ENCODE measurements at regions not wholly inside any gene's neighbourhood (a gene's known extent, or its start where the extent isn't known, plus 50 kb on each side); places are given as distances from the start of the nearest gene placed in this dataset.

DNA sequence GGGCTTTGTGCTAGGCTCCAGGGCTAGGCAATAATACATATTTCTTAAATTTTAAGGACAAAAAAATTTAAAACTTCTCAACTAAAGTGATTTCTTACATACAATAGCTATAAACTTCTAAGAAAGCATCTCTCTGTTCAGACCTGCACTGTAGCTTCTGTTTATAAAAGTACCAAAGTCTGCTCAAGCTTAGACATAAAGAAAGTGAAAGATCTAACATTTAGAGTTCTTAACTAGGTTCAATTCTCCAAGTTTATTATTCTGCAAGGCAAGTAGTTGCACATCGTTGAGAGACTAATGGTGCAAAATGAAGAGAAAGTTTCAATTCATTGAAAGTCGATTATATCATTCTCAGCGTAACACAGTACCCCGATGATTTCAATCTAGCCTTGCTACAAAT lies 857.4 kb upstream of the HTR2C start:
- no peak for DNase-seq

- no peak for DNase-seq
Observed at GRCh38 chrX:113726009-113726408, 857.9 kb upstream of the HTR2C start.

GRCh38 chrX:113699939-113700338 lies 859.3 kb upstream of the AMOT start:
- DNase-seq: no peak

DNA sequence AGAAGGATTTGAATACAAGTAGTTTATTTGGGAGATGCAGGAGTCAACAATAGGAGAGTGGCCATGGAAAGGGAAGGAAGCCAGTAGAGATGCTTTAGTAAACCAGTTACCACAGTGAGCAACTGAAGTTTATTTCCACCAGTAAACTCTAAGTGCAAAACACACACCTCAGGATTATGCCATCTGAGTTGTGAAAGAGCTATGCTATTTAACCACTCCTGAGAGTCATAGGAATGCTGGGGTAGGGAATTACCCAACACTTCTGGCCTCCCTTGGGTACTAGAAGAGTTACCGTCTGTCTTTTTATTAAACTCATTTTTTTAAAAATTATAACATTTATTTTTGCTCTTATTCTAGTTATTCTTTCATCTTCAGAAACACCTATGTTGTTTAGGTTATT lies 834.6 kb upstream of the AMOT start:
- no peak for DNase-seq

GRCh38 chrX:113651306-113651705 lies 810.7 kb upstream of the AMOT start:
- no peak for DNase-seq

- DNase-seq: no peak
Observed at GRCh38 chrX:113644426-113644825, 803.8 kb upstream of the AMOT start.

GRCh38 chrX:113634565-113634964 lies 793.9 kb upstream of the AMOT start:
- DNase-seq: no peak

DNA sequence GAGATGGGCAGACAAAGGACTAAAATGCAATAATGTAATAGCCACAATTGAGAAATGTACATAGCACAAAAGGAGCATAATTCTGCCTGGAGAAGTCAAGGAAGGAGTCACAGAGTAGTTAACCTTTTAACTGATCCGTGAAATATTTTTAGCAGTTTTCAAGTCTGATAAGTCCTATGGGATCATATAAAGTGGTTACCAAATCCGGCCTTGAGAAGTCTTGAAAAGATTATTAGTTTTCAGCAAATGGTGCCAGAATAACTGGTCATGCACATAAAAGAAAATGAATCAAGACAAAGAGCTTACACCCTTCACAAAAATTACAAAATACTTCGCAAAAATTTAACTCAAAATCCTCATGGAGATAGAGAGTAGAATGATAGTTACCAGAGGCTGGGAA lies 788.7 kb upstream of the AMOT start:
- no peak for DNase-seq

GRCh38 chrX:113594123-113594841 lies 753.7 kb upstream of the AMOT start:
- no peak for DNase-seq

DNA sequence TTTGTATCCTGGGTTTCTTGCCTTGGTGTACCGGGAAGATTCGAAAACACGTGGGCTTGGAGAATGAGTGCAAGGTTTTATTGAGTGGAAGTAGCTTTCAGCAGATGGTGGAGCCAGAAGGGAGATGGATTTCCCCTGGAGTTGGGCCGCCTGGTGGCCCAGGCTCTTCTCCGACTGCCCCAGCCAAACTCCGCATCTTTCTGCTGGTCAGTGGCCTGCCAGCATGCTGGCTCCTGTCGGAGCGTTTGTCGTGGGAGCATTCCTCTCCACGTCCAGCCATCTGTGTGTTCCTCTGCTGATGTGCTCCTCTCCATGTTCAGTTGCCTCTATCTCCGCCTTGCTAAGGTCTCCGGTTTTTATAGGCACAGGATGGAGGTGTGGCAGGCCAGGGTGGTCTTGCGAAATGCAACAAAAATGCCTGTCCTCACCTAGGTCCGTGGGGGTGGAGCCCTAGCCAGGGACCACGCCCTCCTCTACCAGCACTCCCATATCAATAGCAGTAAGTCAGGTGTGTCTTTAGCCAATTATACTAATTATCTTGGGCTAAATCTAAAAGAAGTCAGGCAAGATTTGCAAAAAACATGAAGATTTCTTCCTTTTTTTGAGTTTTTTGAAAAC lies 745.8 kb upstream of the AMOT start:
- DNase-seq: no peak

- no peak for DNase-seq
Observed at GRCh38 chrX:113580486-113580885, 739.9 kb upstream of the AMOT start.

GRCh38 chrX:113558576-113558975 lies 717.9 kb upstream of the AMOT start:
- no peak for DNase-seq

GRCh38 chrX:113551919-113552318 lies 711.3 kb upstream of the AMOT start:
- DNase-seq: no peak

- DNase-seq: no peak
Observed at GRCh38 chrX:113548308-113549015, 707.8 kb upstream of the AMOT start.

DNA sequence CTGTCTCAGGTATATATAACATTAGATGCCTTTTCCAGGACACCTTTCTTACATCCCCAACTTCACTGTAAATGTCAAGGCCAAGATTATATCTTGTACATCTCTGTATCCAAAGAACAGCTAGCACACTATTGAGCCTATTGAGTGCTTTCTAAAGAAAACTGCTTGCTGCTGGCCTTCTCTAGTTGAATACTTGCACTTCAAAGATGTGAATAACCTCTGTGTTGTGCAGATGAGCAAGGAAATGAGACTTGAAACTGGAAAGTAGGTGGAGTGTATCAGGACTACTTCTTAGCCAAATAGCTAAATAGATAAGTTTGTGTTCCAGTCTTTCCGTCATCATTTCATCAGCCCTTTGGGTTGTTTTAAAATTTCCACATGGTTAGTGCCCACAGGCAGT lies 704.4 kb upstream of the AMOT start:
- no peak for DNase-seq

DNA sequence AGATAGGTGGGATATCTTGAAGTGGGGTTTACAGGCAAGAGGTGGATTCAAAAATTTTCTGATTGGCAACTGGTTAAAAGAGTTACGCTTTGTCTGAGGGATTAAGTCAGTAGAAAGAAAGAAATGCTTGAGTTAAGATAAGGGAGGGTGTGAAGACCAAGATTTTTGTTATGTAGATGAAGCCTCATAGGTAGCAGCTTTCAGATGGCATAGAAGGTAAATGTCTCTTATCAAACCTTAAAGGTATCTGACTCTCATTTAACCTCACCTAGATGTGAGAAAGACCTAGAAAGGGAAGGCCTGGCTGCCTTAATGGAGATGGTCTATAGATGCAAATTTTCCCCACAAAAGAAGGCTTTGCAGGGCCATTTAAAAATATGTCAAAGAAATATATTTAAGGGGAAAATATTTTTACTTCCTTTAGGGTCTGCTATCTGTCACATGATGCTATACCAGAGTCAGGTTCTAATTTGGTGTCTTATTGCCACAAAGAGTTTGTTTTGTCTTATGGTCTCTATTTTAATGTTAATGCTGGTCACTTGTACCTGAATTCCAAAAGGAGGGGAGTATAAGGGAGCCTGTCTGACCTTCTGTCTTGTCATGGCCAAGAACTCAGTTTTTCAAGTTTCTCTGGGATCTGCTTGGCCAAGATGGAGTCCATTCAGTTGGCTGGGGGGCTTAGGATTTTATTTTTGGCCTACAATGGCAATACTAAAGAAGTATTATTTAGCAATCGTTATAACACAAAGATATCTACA lies 699.1 kb upstream of the AMOT start:
- no peak for DNase-seq

DNA sequence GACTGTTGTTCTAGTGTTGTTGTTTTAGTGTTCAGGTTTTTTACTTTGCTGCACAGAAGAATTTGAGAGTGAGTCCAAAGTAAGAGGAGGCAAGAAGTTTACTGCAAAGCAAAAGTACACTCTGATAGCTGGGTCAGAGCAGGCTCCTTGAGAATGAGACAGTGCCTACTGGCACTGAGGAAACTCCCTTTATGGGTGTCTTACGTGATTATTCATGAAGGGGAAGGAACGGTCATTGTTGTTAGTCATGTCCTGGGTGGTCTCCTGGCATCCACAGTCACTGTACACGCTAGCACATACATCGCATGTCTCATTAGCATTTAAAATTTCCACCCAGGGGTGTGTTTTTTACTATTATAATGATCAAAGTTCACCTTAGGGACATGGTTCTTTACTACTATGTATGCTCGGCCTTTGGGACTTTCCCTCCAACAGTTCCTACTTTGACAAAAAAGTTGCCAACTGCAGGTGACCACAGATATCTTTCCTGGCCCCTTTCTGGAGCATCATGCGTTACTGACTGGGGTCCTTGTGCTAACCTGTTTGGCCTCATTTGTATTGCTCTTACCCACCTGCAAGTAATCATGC lies 688.9 kb upstream of the AMOT start:
- no peak for DNase-seq

DNA sequence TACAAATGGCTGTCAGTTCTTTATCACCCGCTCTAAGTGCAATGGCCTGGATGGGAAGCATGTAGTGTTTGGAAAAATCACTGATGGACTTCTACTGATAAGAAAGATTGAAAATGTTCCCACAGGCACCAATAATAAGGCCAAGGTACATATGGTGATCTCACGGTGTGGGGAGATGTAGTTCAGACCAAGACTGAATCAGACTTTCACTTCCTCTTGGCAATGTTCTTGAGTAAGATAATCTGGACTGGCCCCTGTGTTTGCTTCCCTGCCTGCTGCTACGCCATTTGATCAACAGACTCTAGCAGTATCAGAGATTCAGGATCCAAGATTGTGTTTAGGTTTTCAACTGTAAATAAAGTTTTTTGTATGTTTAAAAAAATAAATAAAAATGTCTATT lies 682.2 kb upstream of the AMOT start:
- DNase-seq: no peak

DNA sequence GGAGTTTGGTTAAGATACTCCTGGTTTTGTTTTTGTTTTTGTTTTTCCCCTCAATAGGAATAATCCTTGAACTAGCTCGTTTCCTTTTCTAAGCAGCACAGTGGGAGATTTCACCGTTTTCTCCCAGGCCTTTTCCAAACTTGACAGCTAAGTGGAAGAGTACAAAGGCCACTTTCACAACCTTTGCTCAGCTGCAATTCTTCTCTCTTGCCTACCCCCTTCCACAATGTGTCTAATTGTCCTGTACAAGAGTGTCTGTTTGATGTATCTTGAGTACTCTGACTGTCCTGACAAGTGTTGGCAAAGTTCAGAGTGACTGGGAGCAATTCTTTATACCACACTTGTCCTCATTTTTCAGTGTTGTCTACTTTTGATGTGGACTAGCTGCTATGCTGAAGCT lies 674.3 kb upstream of the AMOT start:
- no peak for DNase-seq

- DNase-seq: no peak
Observed at GRCh38 chrX:113512700-113513395, 672.2 kb upstream of the AMOT start.

DNA sequence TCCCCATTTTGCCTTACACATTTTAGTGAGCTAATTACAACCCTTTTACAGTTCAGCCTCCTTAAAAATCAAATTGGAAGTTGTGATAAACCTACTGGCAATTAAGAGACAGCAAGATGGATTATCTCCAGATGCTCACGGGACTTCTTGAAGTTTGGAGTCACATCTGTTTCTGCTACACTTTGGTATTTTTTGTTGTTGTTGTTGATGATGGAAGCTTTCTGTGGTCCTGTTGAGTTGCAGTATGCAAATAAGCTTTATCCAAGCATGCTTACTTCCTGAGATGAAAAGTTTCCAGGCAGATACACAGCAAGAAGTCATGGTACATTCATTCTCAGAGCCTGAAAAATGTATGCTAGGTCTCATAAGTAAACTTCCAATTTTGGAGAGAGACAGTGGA lies 670.0 kb upstream of the AMOT start:
- DNase-seq: no peak

DNA sequence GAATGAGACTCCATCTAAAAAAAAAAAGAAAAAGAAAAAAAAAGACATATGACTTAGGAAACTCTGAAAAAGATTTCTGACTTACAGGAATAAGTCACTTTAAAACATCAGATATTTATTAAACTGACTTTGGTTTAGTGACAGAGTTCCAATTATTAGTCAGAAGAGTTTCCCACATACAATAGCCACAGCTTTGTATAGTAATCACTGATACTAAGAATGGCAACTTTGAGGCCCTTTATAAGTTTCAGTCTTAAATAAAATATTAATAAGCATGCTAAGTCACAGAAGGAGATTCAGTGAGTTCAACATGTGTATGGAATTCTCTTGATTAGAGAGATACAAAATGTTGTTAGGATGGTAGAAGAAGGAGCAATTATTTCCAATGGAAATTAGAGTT lies 652.3 kb upstream of the AMOT start:
- no peak for DNase-seq
